ENCODE measurements at regions not wholly inside any gene's neighbourhood (a gene's known extent, or its start where the extent isn't known, plus 50 kb on each side); places are given as distances from the start of the nearest gene placed in this dataset.

GRCh38 chr15:62428259-62428658, 263.2 kb upstream of the C2CD4B start:
- intact Hi-C loops (cut with DNase I): no loop called here
- no peak overlapping the region for H3K27ac ChIP-seq
- no peak for DNase-seq
- TF ChIP-seq POLR2A (IDR thresholded peaks at IDR 0.05): no peak
- TF ChIP-seq CTCF (IDR thresholded peaks at IDR 0.05): no peak
- no peaks in the 10 kb centered on the region for H3K36me3 ChIP-seq (replicated peaks in 1 of 2; ENCODE audit: insufficient read depth in 1 of 2, low read depth in 2 of 2)
- no peak for ATAC-seq
- H3K9me3 ChIP-seq: no peaks in the 10 kb centered on the region
- H3K4me1 ChIP-seq: no peaks in the 10 kb centered on the region
- H3K4me3 ChIP-seq: no peak overlapping the region
- 93 to 94% methylated on average over 8 of the region's 8 CpGs for WGBS, 2 donors
- H3K27me3 ChIP-seq: no peaks in the 10 kb centered on the region

GRCh38 chr15:62428851-62429598, 263.9 kb upstream of the C2CD4B start:
- TF ChIP-seq CTCF (IDR thresholded peaks at IDR 0.05): no peak
- TF ChIP-seq POLR2A (IDR thresholded peaks at IDR 0.05): no peak
- no peaks in the 10 kb centered on the region for H3K36me3 ChIP-seq (replicated peaks in 1 of 2; ENCODE audit: insufficient read depth in 1 of 2, low read depth in 2 of 2)
- ATAC-seq: no peak
- no peaks in the 10 kb centered on the region for H3K4me1 ChIP-seq
- DNase-seq: no peak
- 88 to 91% methylated on average over 12 to 13 of the region's 14 CpGs for WGBS, 2 donors
- no peak overlapping the region for H3K27ac ChIP-seq
- no peaks in the 10 kb centered on the region for H3K27me3 ChIP-seq
- H3K9me3 ChIP-seq: no peaks in the 10 kb centered on the region
- intact Hi-C loops (cut with DNase I): no loop called here
- no peak overlapping the region for H3K4me3 ChIP-seq

- Histone ChIP-seq H3K9me3 (no peaks in the 10 kb centered on the region), H3K4me3 (no peak overlapping the region), H3K36me3 (replicated peaks in 1 of 2; ENCODE audit: insufficient read depth in 1 of 2, low read depth in 2 of 2) (no peaks in the 10 kb centered on the region), H3K27me3 (no peaks in the 10 kb centered on the region), H3K27ac (no peak overlapping the region), H3K4me1 (no peaks in the 10 kb centered on the region)
- TF ChIP-seq CTCF (IDR thresholded peaks at IDR 0.05) (no peak), POLR2A (IDR thresholded peaks at IDR 0.05) (no peak)
- no peak for ATAC-seq
- no peak for DNase-seq
- intact Hi-C loops (cut with DNase I): no loop called here
- 82 to 83% methylated on average over 2 of the region's 2 CpGs for WGBS, 2 donors
Observed at GRCh38 chr15:62430056-62430455, 265.0 kb upstream of the C2CD4B start.

GRCh38 chr15:62430552-62430951, 265.5 kb upstream of the C2CD4B start:
- WGBS, 2 donors: 83 to 87% methylated on average over 4 of the region's 4 CpGs
- TF ChIP-seq CTCF (IDR thresholded peaks at IDR 0.05) (no peak), POLR2A (IDR thresholded peaks at IDR 0.05) (no peak)
- Histone ChIP-seq H3K9me3 (no peaks in the 10 kb centered on the region), H3K27me3 (no peaks in the 10 kb centered on the region), H3K36me3 (replicated peaks in 1 of 2; ENCODE audit: insufficient read depth in 1 of 2, low read depth in 2 of 2) (no peaks in the 10 kb centered on the region), H3K4me3 (no peak overlapping the region), H3K27ac (no peak overlapping the region), H3K4me1 (no peaks in the 10 kb centered on the region)
- DNase-seq (no peak), ATAC-seq (no peak)
- intact Hi-C loops (cut with DNase I): no loop called here

All from body of pancreas (tissue), 4 donors.